Heart left ventricle (tissue), 13 donors: ENCODE measurements at regions not wholly inside any gene's neighbourhood (a gene's known extent, or its start where the extent isn't known, plus 50 kb on each side); places are given as distances from the start of the nearest gene placed in this dataset.

Experiments used
- CTCF ChIP-seq, 12 donors: fragments of 200-600 bp; sonication (generic) in 4 of 12; IDR thresholded peaks; one replicate each; pipeline versions ENCODE4 v1.5.0 to v1.8.0; 2018 to 2022; ENCODE audit warnings: antibody characterized with exemption in 12 of 12, mild to moderate bottlenecking in 5 of 12
- POLR2A ChIP-seq, 2 donors: fragments of 450-650 bp; IDR thresholded peaks; one replicate each; pipeline ENCODE4 v1.6.1; 2017; ENCODE audit warnings: antibody characterized with exemption in 2 of 2, mild to moderate bottlenecking in 2 of 2, moderate library complexity in 2 of 2
- donor health status: ischemic (EF 13 %, LVEDD 7.1; RV severe dilation, severe dysfunction).
- donor health status: DM: no; HTN: yes; CAD: no.
- donor health status: DM: no; HTN: no; CAD: no.
- donor health status: ischemic (EF 25% LVEDD 6.9; RV normal size, moderate dysfunction).
- donor health status: ischemic (EF 25% LVEDD 5.7; RV mildly dilated, moderate dysfunction).
- donor health status: ischemic (EF 35%, LVEDD 5.7; RV mildly dilated, moderate dysfunction).
- donor health status: nonischemic (EF 11% LVEDD 7.7; RV severe dilation, severe dysfunction).
- donor health status: DM: yes; HTN: yes; CAD: no.
- donor health status: PGD.
- donor health status: ischemic (EF 29% LVEDD 5.4; RV normal size, mild dysfunction).
- donor health status: nonischemic (EF 23%, LVEDD 6.1; RV moderate dilation, normal function).

GRCh38 chr19:31432201-31432810 is 83.1 kb upstream of the TSHZ3 start:
- TF ChIP-seq CTCF (IDR thresholded peaks at IDR 0.05) (no peak), POLR2A (IDR thresholded peaks at IDR 0.05) (no peak)
